ENCODE measurements at regions not wholly inside any gene's neighbourhood (a gene's known extent, or its start where the extent isn't known, plus 50 kb on each side); places are given as distances from the start of the nearest gene placed in this dataset.

- Mint-ChIP-seq H3K27ac (no peak overlapping the region), H3K27me3 (ENCODE audit: insufficient read depth) (peaks cover 17% of the 10 kb centered on the region)
Measured at GRCh38 chr18:67092141-67092540, 424.4 kb downstream of the DSEL start.

GRCh38 chr18:67081482-67082211 is 434.9 kb downstream of the DSEL start:
- Mint-ChIP-seq H3K27ac (no peak overlapping the region), H3K9me3 (no peaks in the 10 kb centered on the region), H3K4me1 (peaks cover 25% of the 10 kb centered on the region), H3K4me3 (no peak overlapping the region), H3K27me3 (ENCODE audit: insufficient read depth) (no peaks in the 10 kb centered on the region), H3K36me3 (ENCODE audit: low read depth) (no peaks in the 10 kb centered on the region)
- Histone ChIP-seq H3K27ac (ENCODE audit: low read depth, low read length) (no peak overlapping the region), H3K27me3 (ENCODE audit: control insufficient read depth, insufficient read depth, low read length, poor library complexity, severe bottlenecking) (no peaks in the 10 kb centered on the region), H3K4me1 (ENCODE audit: control insufficient read depth, insufficient read depth, low read length) (peaks cover 7% of the 10 kb centered on the region), H3K9me3 (ENCODE audit: control insufficient read depth, low read length) (no peaks in the 10 kb centered on the region), H3K4me3 (ENCODE audit: low read length) (no peak overlapping the region), H3K36me3 (ENCODE audit: control insufficient read depth, insufficient read depth, low read length) (no peaks in the 10 kb centered on the region), H3K9ac (ENCODE audit: extremely low read depth, low read length, poor library complexity, severe bottlenecking) (no peak overlapping the region)
- no peak for TF ChIP-seq CTCF (conservative IDR thresholded peaks at IDR 0.05)
- WGBS, 2 experiments (ENCODE audit: insufficient coverage in 1 of 2, insufficient read length in 1 of 2): 90 to 100% methylated on average over 3 of the region's 3 CpGs
- peak; percentile 47 for DNase-seq

More at GRCh38 chr18:67092141-67092540, 424.4 kb downstream of the DSEL start:
- Histone ChIP-seq H3K4me3 (ENCODE audit: low read length) (no peak overlapping the region), H3K27ac (ENCODE audit: low read depth, low read length) (no peak overlapping the region), H3K27me3 (ENCODE audit: control insufficient read depth, insufficient read depth, low read length, poor library complexity, severe bottlenecking) (peaks cover 4% of the 10 kb centered on the region), H3K36me3 (ENCODE audit: control insufficient read depth, insufficient read depth, low read length) (no peaks in the 10 kb centered on the region), H3K4me1 (ENCODE audit: control insufficient read depth, insufficient read depth, low read length) (peaks cover 3% of the 10 kb centered on the region), H3K9ac (ENCODE audit: extremely low read depth, low read length, poor library complexity, severe bottlenecking) (no peak overlapping the region), H3K9me3 (ENCODE audit: control insufficient read depth, low read length) (peaks cover 23% of the 10 kb centered on the region)
- no peak for DNase-seq
- WGBS, 2 experiments (ENCODE audit: insufficient coverage in 1 of 2, insufficient read length in 1 of 2): 27% methylated on average over 1 of the region's 1 CpG; no CpG with 5 or more reads in 1 of the 2 experiments
- H3K4me1 Mint-ChIP-seq: peaks cover 5% of the 10 kb centered on the region
- no peak for TF ChIP-seq CTCF (conservative IDR thresholded peaks at IDR 0.05)
- H3K36me3 Mint-ChIP-seq (ENCODE audit: low read depth): peaks cover 2% of the 10 kb centered on the region
- H3K9me3 Mint-ChIP-seq: peaks cover 33% of the 10 kb centered on the region
- H3K4me3 Mint-ChIP-seq: no peak overlapping the region

- no peak overlapping the region for H3K4me3 Mint-ChIP-seq
- DNase-seq: no peak
- no peak overlapping the region for H3K27ac ChIP-seq (ENCODE audit: low read depth, low read length)
- no peaks in the 10 kb centered on the region for H3K36me3 Mint-ChIP-seq (ENCODE audit: low read depth)
- no peaks in the 10 kb centered on the region for H3K36me3 ChIP-seq (ENCODE audit: control insufficient read depth, insufficient read depth, low read length)
- no peak overlapping the region for H3K9ac ChIP-seq (ENCODE audit: extremely low read depth, low read length, poor library complexity, severe bottlenecking)
- TF ChIP-seq CTCF (conservative IDR thresholded peaks at IDR 0.05): no peak
- WGBS, 2 experiments (ENCODE audit: insufficient coverage in 1 of 2, insufficient read length in 1 of 2): 90 to 100% methylated on average over 3 to 5 of the region's 5 CpGs
- no peak overlapping the region for H3K27ac Mint-ChIP-seq
- peaks cover 24% of the 10 kb centered on the region for H3K4me1 Mint-ChIP-seq
- no peaks in the 10 kb centered on the region for H3K9me3 ChIP-seq (ENCODE audit: control insufficient read depth, low read length)
- H3K4me1 ChIP-seq (ENCODE audit: control insufficient read depth, insufficient read depth, low read length): peaks cover 13% of the 10 kb centered on the region
- no peak overlapping the region for H3K4me3 ChIP-seq (ENCODE audit: low read length)
- no peaks in the 10 kb centered on the region for H3K9me3 Mint-ChIP-seq
- H3K27me3 Mint-ChIP-seq (ENCODE audit: insufficient read depth): no peaks in the 10 kb centered on the region
- H3K27me3 ChIP-seq (ENCODE audit: control insufficient read depth, insufficient read depth, low read length, poor library complexity, severe bottlenecking): no peaks in the 10 kb centered on the region
Measured at GRCh38 chr18:67080601-67081000, 435.9 kb downstream of the DSEL start.

Measured in endodermal cell (in vitro differentiated cells).